H9 (cell line): ENCODE measurements at regions not wholly inside any gene's neighbourhood (a gene's known extent, or its start where the extent isn't known, plus 50 kb on each side); places are given as distances from the start of the nearest gene placed in this dataset.

Experiments
- DNase-seq: peaks from one replicate; pipeline ENCODE4 v3.0.0-alpha.2; 2017
- H2AFZ ChIP-seq: one replicate; pipeline ENCODE4 v1.6.1; 2013; ENCODE audit warnings: mild to moderate bottlenecking, low read length, control low read depth, moderate library complexity
- H2AK5ac ChIP-seq: 2 replicates; pipeline ENCODE4 v1.6.1; 2013; ENCODE audit warnings: low read length, control low read depth, mixed read lengths; ENCODE audit not compliant: insufficient read length
- H2BK120ac ChIP-seq: one replicate; pipeline ENCODE4 v1.6.1; 2013; ENCODE audit warnings: low read depth, mild to moderate bottlenecking, low read length, control low read depth, inconsistent platforms; ENCODE audit not compliant: poor library complexity, severe bottlenecking
- H2BK12ac ChIP-seq: 2 replicates; pipeline ENCODE4 v1.6.1; 2013; ENCODE audit warnings: low read length, control low read depth, mixed read lengths, low read depth; ENCODE audit not compliant: insufficient read length
- H2BK15ac ChIP-seq: 2 replicates; pipeline ENCODE4 v1.6.1; 2013; ENCODE audit warnings: low read depth, low read length, control low read depth
- H2BK20ac ChIP-seq: one replicate; pipeline ENCODE4 v1.6.1; 2013; ENCODE audit warnings: low read depth, mild to moderate bottlenecking, low read length, control low read depth, inconsistent platforms; ENCODE audit not compliant: poor library complexity, severe bottlenecking
- H2BK5ac ChIP-seq: 2 replicates; pipeline ENCODE4 v1.6.1; 2013; ENCODE audit warnings: low read length, control low read depth, mixed read lengths; ENCODE audit not compliant: insufficient read length
- H3K14ac ChIP-seq: 2 replicates; pipeline ENCODE4 v1.6.1; 2013; ENCODE audit warnings: low read length, control low read depth; ENCODE audit not compliant: insufficient read depth
- H3K18ac ChIP-seq: 2 replicates; pipeline ENCODE4 v1.6.1; 2013; ENCODE audit warnings: low read depth, mild to moderate bottlenecking, mixed read lengths, low read length, control low read depth; ENCODE audit not compliant: insufficient read length
- H3K23ac ChIP-seq: 2 replicates; pipeline ENCODE4 v1.6.1; 2013; ENCODE audit warnings: low read length, control low read depth, mixed read lengths, low read depth; ENCODE audit not compliant: insufficient read length
- H3K23me2 ChIP-seq: 2 replicates; pipeline ENCODE4 v1.6.1; 2013; ENCODE audit warnings: low read depth, mild to moderate bottlenecking, mixed read lengths, low read length, control low read depth; ENCODE audit not compliant: insufficient read length, poor library complexity, severe bottlenecking
- H3K27ac ChIP-seq: 2 replicates; pipeline ENCODE4 v1.5.1; 2013; ENCODE audit warnings: low read length, control low read depth, mixed read lengths, low read depth; ENCODE audit not compliant: insufficient read length
- H3K27me3 ChIP-seq: 2 replicates; pipeline ENCODE4 v1.6.1; 2013; ENCODE audit warnings: low read length, control low read depth, inconsistent platforms; ENCODE audit not compliant: insufficient read depth
- H3K4ac ChIP-seq: 2 replicates; pipeline ENCODE4 v1.6.1; 2013; ENCODE audit warnings: low read depth, mild to moderate bottlenecking, control low read depth, inconsistent platforms, low read length, moderate library complexity
- H3K4me1 ChIP-seq: 2 replicates; pipeline ENCODE4 v1.6.1; 2013; ENCODE audit warnings: low read length, control low read depth, inconsistent platforms; ENCODE audit not compliant: insufficient read depth
- H3K4me2 ChIP-seq: 2 replicates; pipeline ENCODE4 v1.6.1; 2013; ENCODE audit warnings: low read length, control low read depth, mixed read lengths; ENCODE audit not compliant: insufficient read length, insufficient read depth
- H3K56ac ChIP-seq: 2 replicates; pipeline ENCODE4 v1.6.1; 2013; ENCODE audit warnings: low read depth, mild to moderate bottlenecking, mixed read lengths, low read length, control low read depth; ENCODE audit not compliant: insufficient read length
- H3K79me1 ChIP-seq: 2 replicates; pipeline ENCODE4 v1.6.1; 2013; ENCODE audit warnings: low read depth, mild to moderate bottlenecking, moderate library complexity, low read length, control low read depth, inconsistent platforms; ENCODE audit not compliant: insufficient read depth, poor library complexity, severe bottlenecking
- H3K79me2 ChIP-seq: 2 replicates; pipeline ENCODE4 v1.6.1; 2013; ENCODE audit warnings: low read length, control low read depth, inconsistent platforms; ENCODE audit not compliant: insufficient read depth
- H3K9ac ChIP-seq: 2 replicates; pipeline ENCODE4 v1.6.1; 2013; ENCODE audit warnings: low read length, control low read depth, mixed read lengths; ENCODE audit not compliant: insufficient read length; ENCODE audit errors: extremely low read depth
- H3K9me3 ChIP-seq: one replicate; pipeline ENCODE4 v1.6.1; 2013; ENCODE audit warnings: low read depth, low read length, inconsistent platforms; ENCODE audit not compliant: control insufficient read depth
- H3T11ph ChIP-seq: one replicate; pipeline ENCODE4 v1.6.1; 2013; ENCODE audit warnings: mild to moderate bottlenecking, low read length, control low read depth, inconsistent platforms
- H4K20me1 ChIP-seq: one replicate; pipeline ENCODE4 v1.6.1; 2013; ENCODE audit not compliant: control insufficient read depth, insufficient read length, insufficient read depth
- H4K5ac ChIP-seq: 2 replicates; pipeline ENCODE4 v1.6.1; 2013; ENCODE audit warnings: low read depth, mild to moderate bottlenecking, mixed read lengths, low read length, control low read depth; ENCODE audit not compliant: insufficient read length
- H4K8ac ChIP-seq: replicated peaks from 2 replicates; pipeline ENCODE4 v1.6.1; 2013; ENCODE audit warnings: low read length, control low read depth, mixed read lengths, low read depth; ENCODE audit not compliant: insufficient read length
- H4K91ac ChIP-seq: 2 replicates; pipeline ENCODE4 v1.6.1; 2013; ENCODE audit warnings: low read depth, mild to moderate bottlenecking, moderate library complexity, mixed read lengths, low read length, control low read depth; ENCODE audit not compliant: insufficient read length
- H3K27ac Mint-ChIP-seq, 3 experiments: 2 replicates in 2 of 3; 3 replicates in 1 of 3; pipeline ENCODE4 v1.8.0; 2020 to 2021; ENCODE audit warnings: mixed read lengths in 3 of 3, mild to moderate bottlenecking in 1 of 3, moderate library complexity in 1 of 3
- H3K27me3 Mint-ChIP-seq: 2 replicates; pipeline ENCODE4 v1.8.0; 2021; ENCODE audit warnings: low read depth, mild to moderate bottlenecking, moderate library complexity, mixed read lengths
- H3K36me3 Mint-ChIP-seq, 3 experiments: 2 replicates in 2 of 3; 3 replicates in 1 of 3; pipeline ENCODE4 v1.8.0; 2020 to 2021; ENCODE audit warnings: low read depth in 3 of 3, mixed read lengths in 3 of 3; ENCODE audit not compliant: insufficient read depth in 1 of 3
- H3K4me1 Mint-ChIP-seq, 2 experiments: 2 replicates each; pipeline ENCODE4 v1.8.0; 2020; ENCODE audit warnings: mixed read lengths in 2 of 2
- H3K4me3 Mint-ChIP-seq, 2 experiments: 2 replicates in 1 of 2; 3 replicates in 1 of 2; pipeline ENCODE4 v1.8.0; 2020 to 2021; ENCODE audit warnings: mild to moderate bottlenecking in 2 of 2, mixed read lengths in 2 of 2, moderate library complexity in 1 of 2
- H3K9me3 Mint-ChIP-seq, 2 experiments: 2 replicates in 1 of 2; 3 replicates in 1 of 2; pipeline ENCODE4 v1.8.0; 2020; ENCODE audit warnings: mild to moderate bottlenecking in 2 of 2, mixed read lengths in 2 of 2, moderate library complexity in 1 of 2
- WGBS: extraction: QIAGEN DNeasy Blood & Tissue Kit; methylation state at CpG from one replicate; pipeline ENCODE4 v1.1.7; 2013; ENCODE audit warnings: missing lambda C conversion rate, low lambda C conversion rate, mixed read lengths; ENCODE audit not compliant: insufficient read length; ENCODE audit errors: extremely low coverage; 5-methylcytosine and 5-hydroxymethylcytosine counted together
- TF ChIP-seq, protein P1 (sequence below): fragments of 200-600 bp; sonication (generic); conservative IDR thresholded peaks from 3 replicates; pipeline ENCODE4 v1.8.0; 2021; ENCODE audit warnings: antibody characterized with exemption, mild to moderate bottlenecking

DNA sequence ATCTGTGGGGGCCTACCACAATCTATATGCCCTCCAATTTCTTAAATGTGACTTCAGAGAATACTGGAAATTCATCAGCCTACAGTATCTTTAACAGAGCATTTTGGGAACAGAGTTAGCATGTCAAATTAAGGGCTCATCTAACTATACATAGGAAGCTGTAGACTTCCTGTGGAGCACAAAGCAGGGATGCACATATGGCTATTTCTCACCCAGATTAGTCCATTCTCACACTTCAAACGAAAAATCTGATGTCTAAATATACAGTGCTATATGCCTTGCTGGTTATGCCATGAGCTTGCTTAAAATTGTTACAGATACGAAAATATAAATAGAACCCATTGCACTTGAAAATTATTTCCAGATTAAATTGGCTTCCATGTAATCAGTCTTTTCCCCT is 1922.8 kb downstream of the MRPL39 start:
- peaks cover 2 to 3% of the 10 kb centered on the region in 2 experiments; a peak in 2 of 4 replicates for H3K4me1 Mint-ChIP-seq
- Histone ChIP-seq H3K18ac (no peak overlapping the region), H2BK5ac (no peak overlapping the region), H2AFZ (no peak overlapping the region), H2AK5ac (no peak overlapping the region), H2BK15ac (no peak overlapping the region), H3K4ac (no peak overlapping the region), H3T11ph (no peak overlapping the region), H2BK12ac (no peak overlapping the region), H3K56ac (no peak overlapping the region), H2BK20ac (no peak overlapping the region), H3K9me3 (no peaks in the 10 kb centered on the region), H3K4me1 (peaks cover 1% of the 10 kb centered on the region; the same call in 1 of the 2 replicates), H3K4me2 (no peak overlapping the region), H4K20me1 (no peaks in the 10 kb centered on the region), H3K9ac (no peak overlapping the region), H3K14ac (no peak overlapping the region), H3K79me2 (no peaks in the 10 kb centered on the region), H3K27ac (no peak overlapping the region), H2BK120ac (no peak overlapping the region), H4K91ac (no peak overlapping the region), H3K23ac (no peak overlapping the region), H3K27me3 (no peaks in the 10 kb centered on the region), H3K23me2 (no peaks in the 10 kb centered on the region), H4K8ac (no peak overlapping the region), H3K79me1 (no peaks in the 10 kb centered on the region), H4K5ac (no peak overlapping the region)
- H3K4me3 Mint-ChIP-seq, result no peak overlapping the region
- WGBS, result no CpG with 5 or more reads among the region's 2 CpGs
- no peak for DNase-seq
- H3K27me3 Mint-ChIP-seq, result no peaks in the 10 kb centered on the region
- H3K36me3 Mint-ChIP-seq, result peaks cover 0 to 3% (median 0%) of the 10 kb centered on the region in 3 experiments; a peak in 1 of 7 replicates
- TF ChIP-seq, protein P1, sequence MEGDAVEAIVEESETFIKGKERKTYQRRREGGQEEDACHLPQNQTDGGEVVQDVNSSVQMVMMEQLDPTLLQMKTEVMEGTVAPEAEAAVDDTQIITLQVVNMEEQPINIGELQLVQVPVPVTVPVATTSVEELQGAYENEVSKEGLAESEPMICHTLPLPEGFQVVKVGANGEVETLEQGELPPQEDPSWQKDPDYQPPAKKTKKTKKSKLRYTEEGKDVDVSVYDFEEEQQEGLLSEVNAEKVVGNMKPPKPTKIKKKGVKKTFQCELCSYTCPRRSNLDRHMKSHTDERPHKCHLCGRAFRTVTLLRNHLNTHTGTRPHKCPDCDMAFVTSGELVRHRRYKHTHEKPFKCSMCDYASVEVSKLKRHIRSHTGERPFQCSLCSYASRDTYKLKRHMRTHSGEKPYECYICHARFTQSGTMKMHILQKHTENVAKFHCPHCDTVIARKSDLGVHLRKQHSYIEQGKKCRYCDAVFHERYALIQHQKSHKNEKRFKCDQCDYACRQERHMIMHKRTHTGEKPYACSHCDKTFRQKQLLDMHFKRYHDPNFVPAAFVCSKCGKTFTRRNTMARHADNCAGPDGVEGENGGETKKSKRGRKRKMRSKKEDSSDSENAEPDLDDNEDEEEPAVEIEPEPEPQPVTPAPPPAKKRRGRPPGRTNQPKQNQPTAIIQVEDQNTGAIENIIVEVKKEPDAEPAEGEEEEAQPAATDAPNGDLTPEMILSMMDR, result no peak
- no peak overlapping the region for H3K27ac Mint-ChIP-seq
- peaks cover 16 to 52% of the 10 kb centered on the region in 2 experiments for H3K9me3 Mint-ChIP-seq
